Fibroblast of villous mesenchyme (primary cell): ENCODE measurements at regions not wholly inside any gene's neighbourhood (a gene's known extent, or its start where the extent isn't known, plus 50 kb on each side); places are given as distances from the start of the nearest gene placed in this dataset.

ENCODE experiments used
- DNase-seq: peaks from one replicate; pipeline ENCODE4 v3.0.0-alpha.2; 2010; ENCODE audit warnings: low read depth
- H3K4me3 ChIP-seq: 2 replicates; pipeline ENCODE4 v1.5.1; 2011; ENCODE audit warnings: low read depth, mild to moderate bottlenecking, low read length
- CTCF ChIP-seq: IDR thresholded peaks from 2 replicates; pipeline ENCODE4 v1.5.1; 2012; ENCODE audit warnings: low read depth, mild to moderate bottlenecking, low read length; ENCODE audit not compliant: insufficient read depth

- no peak overlapping the region for H3K4me3 ChIP-seq
- TF ChIP-seq CTCF = no peak
- DNase-seq = no peak
Observed at GRCh38 chrX:149221230-149221629, 283.9 kb downstream of the IDS start.

GRCh38 chrX:149213264-149213663 is 291.8 kb downstream of the IDS start:
- H3K4me3 ChIP-seq = no peak overlapping the region
- DNase-seq = no peak
- TF ChIP-seq CTCF = no peak

- no peak for DNase-seq
- no peak for TF ChIP-seq CTCF
Observed at GRCh38 chrX:149208307-149208706, 296.8 kb downstream of the IDS start.

GRCh38 chrX:149207518-149207917 is 297.6 kb downstream of the IDS start:
- TF ChIP-seq CTCF = no peak
- H3K4me3 ChIP-seq = no peak overlapping the region

More at GRCh38 chrX:149208307-149208706, 296.8 kb downstream of the IDS start:
- no peak overlapping the region for H3K4me3 ChIP-seq

GRCh38 chrX:149205937-149206336 is 299.2 kb downstream of the IDS start:
- no peak for DNase-seq
- TF ChIP-seq CTCF = no peak
- no peak overlapping the region for H3K4me3 ChIP-seq

More at GRCh38 chrX:149207518-149207917, 297.6 kb downstream of the IDS start:
- no peak for DNase-seq

GRCh38 chrX:149205081-149205480 is 300.0 kb downstream of the IDS start:
- no peak overlapping the region for H3K4me3 ChIP-seq
- TF ChIP-seq CTCF = no peak
- DNase-seq = no peak

- no peak for TF ChIP-seq CTCF
- DNase-seq = no peak
- no peak overlapping the region for H3K4me3 ChIP-seq
Observed at GRCh38 chrX:149199734-149200133, 305.4 kb downstream of the IDS start.
